ENCODE measurements at regions not wholly inside any gene's neighbourhood (a gene's known extent, or its start where the extent isn't known, plus 50 kb on each side); places are given as distances from the start of the nearest gene placed in this dataset.

GRCh38 chr2:4214444-4215205 is 511.2 kb downstream of the DCDC2C start:
- TF ChIP-seq ZSCAN23 (tag by site-specific recombination; IDR thresholded peaks at IDR 0.05) (no peak), ZBTB17 (tag by site-specific recombination; IDR thresholded peaks at IDR 0.05) (no peak), ZNF549 (tag by site-specific recombination; IDR thresholded peaks at IDR 0.05) (no peak), ZNF404 (tag by site-specific recombination; IDR thresholded peaks at IDR 0.05) (no peak), ZNF600 (tag by site-specific recombination; IDR thresholded peaks at IDR 0.05) (no peak), ZNF521 (tag by site-specific recombination; IDR thresholded peaks at IDR 0.05) (no peak), ZBTB48 (tag by site-specific recombination; IDR thresholded peaks at IDR 0.05) (no peak), TCF7L2 (IDR thresholded peaks at IDR 0.05; ENCODE audit: borderline replicate concordance, low read depth, low read length) (no peak), ZFP37 (tag by site-specific recombination; IDR thresholded peaks at IDR 0.05) (no peak), GLI4 (tag by site-specific recombination; IDR thresholded peaks at IDR 0.05) (no peak), ZNF394 (tag by site-specific recombination; IDR thresholded peaks at IDR 0.05; ENCODE audit: borderline replicate concordance) (no peak), KLF16 (tag by site-specific recombination; IDR thresholded peaks at IDR 0.05) (no peak), KLF1 (tag by site-specific recombination; IDR thresholded peaks at IDR 0.05) (no peak), SALL2 (tag by site-specific recombination; IDR thresholded peaks at IDR 0.05; ENCODE audit: borderline replicate concordance) (no peak)
- TF ChIP-seq, protein P1, sequence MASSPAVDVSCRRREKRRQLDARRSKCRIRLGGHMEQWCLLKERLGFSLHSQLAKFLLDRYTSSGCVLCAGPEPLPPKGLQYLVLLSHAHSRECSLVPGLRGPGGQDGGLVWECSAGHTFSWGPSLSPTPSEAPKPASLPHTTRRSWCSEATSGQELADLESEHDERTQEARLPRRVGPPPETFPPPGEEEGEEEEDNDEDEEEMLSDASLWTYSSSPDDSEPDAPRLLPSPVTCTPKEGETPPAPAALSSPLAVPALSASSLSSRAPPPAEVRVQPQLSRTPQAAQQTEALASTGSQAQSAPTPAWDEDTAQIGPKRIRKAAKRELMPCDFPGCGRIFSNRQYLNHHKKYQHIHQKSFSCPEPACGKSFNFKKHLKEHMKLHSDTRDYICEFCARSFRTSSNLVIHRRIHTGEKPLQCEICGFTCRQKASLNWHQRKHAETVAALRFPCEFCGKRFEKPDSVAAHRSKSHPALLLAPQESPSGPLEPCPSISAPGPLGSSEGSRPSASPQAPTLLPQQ (tag by site-specific recombination; IDR thresholded peaks at IDR 0.05), result no peak
- TF ChIP-seq, protein P2, sequence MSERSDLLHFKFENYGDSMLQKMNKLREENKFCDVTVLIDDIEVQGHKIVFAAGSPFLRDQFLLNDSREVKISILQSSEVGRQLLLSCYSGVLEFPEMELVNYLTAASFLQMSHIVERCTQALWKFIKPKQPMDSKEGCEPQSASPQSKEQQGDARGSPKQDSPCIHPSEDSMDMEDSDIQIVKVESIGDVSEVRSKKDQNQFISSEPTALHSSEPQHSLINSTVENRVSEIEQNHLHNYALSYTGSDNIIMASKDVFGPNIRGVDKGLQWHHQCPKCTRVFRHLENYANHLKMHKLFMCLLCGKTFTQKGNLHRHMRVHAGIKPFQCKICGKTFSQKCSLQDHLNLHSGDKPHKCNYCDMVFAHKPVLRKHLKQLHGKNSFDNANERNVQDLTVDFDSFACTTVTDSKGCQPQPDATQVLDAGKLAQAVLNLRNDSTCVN (tag by site-specific recombination; optimal IDR thresholded peaks at IDR 0.05), result no peak
- TF ChIP-seq, protein P3, sequence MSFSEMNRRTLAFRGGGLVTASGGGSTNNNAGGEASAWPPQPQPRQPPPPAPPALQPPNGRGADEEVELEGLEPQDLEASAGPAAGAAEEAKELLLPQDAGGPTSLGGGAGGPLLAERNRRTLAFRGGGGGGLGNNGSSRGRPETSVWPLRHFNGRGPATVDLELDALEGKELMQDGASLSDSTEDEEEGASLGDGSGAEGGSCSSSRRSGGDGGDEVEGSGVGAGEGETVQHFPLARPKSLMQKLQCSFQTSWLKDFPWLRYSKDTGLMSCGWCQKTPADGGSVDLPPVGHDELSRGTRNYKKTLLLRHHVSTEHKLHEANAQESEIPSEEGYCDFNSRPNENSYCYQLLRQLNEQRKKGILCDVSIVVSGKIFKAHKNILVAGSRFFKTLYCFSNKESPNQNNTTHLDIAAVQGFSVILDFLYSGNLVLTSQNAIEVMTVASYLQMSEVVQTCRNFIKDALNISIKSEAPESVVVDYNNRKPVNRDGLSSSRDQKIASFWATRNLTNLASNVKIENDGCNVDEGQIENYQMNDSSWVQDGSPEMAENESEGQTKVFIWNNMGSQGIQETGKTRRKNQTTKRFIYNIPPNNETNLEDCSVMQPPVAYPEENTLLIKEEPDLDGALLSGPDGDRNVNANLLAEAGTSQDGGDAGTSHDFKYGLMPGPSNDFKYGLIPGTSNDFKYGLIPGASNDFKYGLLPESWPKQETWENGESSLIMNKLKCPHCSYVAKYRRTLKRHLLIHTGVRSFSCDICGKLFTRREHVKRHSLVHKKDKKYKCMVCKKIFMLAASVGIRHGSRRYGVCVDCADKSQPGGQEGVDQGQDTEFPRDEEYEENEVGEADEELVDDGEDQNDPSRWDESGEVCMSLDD (tag by site-specific recombination; IDR thresholded peaks at IDR 0.05), result no peak
- TF ChIP-seq, protein P4, sequence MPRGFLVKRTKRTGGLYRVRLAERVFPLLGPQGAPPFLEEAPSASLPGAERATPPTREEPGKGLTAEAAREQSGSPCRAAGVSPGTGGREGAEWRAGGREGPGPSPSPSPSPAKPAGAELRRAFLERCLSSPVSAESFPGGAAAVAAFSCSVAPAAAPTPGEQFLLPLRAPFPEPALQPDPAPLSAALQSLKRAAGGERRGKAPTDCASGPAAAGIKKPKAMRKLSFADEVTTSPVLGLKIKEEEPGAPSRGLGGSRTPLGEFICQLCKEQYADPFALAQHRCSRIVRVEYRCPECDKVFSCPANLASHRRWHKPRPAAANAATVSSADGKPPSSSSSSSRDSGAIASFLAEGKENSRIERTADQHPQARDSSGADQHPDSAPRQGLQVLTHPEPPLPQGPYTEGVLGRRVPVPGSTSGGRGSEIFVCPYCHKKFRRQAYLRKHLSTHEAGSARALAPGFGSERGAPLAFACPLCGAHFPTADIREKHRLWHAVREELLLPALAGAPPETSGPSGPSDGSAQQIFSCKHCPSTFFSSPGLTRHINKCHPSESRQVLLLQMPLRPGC (tag by site-specific recombination; IDR thresholded peaks at IDR 0.05), result no peak
- TF ChIP-seq, protein P5, sequence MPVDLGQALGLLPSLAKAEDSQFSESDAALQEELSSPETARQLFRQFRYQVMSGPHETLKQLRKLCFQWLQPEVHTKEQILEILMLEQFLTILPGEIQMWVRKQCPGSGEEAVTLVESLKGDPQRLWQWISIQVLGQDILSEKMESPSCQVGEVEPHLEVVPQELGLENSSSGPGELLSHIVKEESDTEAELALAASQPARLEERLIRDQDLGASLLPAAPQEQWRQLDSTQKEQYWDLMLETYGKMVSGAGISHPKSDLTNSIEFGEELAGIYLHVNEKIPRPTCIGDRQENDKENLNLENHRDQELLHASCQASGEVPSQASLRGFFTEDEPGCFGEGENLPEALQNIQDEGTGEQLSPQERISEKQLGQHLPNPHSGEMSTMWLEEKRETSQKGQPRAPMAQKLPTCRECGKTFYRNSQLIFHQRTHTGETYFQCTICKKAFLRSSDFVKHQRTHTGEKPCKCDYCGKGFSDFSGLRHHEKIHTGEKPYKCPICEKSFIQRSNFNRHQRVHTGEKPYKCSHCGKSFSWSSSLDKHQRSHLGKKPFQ (tag by site-specific recombination; IDR thresholded peaks at IDR 0.05), result no peak
- Histone ChIP-seq H3K27ac (ENCODE audit: extremely low read depth, low read depth, low read length) (no peak overlapping the region), H3K4me3 (ENCODE audit: low read depth, low read length) (no peak overlapping the region), H3K36me3 (ENCODE audit: control insufficient read depth in 2 of 2, insufficient read depth in 1 of 2, low read length in 2 of 2) (no peaks in the 10 kb centered on the region), H3K4me1 (ENCODE audit: control insufficient read depth, insufficient read depth, low read length) (no peaks in the 10 kb centered on the region), H3K9me3 (ENCODE audit: control insufficient read depth, insufficient read depth, low read depth, low read length) (no peaks in the 10 kb centered on the region)
- ChIA-PET CTCF (no interaction called here), POLR2A (no interaction called here)
